Activated CD4-positive, CD25-positive, alpha-beta regulatory T cell treated with anti-CD3 and anti-CD28 coated beads, Interleukin-2, amount 50 U/mL, for 24 hours (primary cell): ENCODE measurements at regions not wholly inside any gene's neighbourhood (a gene's known extent, or its start where the extent isn't known, plus 50 kb on each side); places are given as distances from the start of the nearest gene placed in this dataset.
"Not testable (repeated sequence)": the region's sequence is repeated elsewhere in the genome, so short reads cannot be mapped to it uniquely, and the experiment has no call there.

Experiments
- ATAC-seq, 2 donors: fragments of 150-1000 bp; cut with Tn5 transposase; one replicate each; pipeline ENCODE4 v1.10.0; 2021; ENCODE audit warnings: mild to moderate bottlenecking in 1 of 2, moderate library complexity in 1 of 2

GRCh38 chr19:30278882-30279254, 93.3 kb upstream of the ZNF536 start:
- no peak for ATAC-seq

GRCh38 chr19:30280018-30280417, 92.2 kb upstream of the ZNF536 start:
- ATAC-seq = no peak

GRCh38 chr19:30281906-30282305, 90.3 kb upstream of the ZNF536 start:
- ATAC-seq = no peak

- ATAC-seq = no peak
These were observed 88.6 kb upstream of the ZNF536 start for GRCh38 chr19:30283556-30283955.

- ATAC-seq = no peak
These were observed 88.0 kb upstream of the ZNF536 start for GRCh38 chr19:30284209-30284608.

- ATAC-seq = no peak
These were observed 87.3 kb upstream of the ZNF536 start for GRCh38 chr19:30284885-30285284.

- no peak for ATAC-seq
These were observed 85.8 kb upstream of the ZNF536 start for GRCh38 chr19:30286378-30286777.

GRCh38 chr19:30287259-30287658, 84.9 kb upstream of the ZNF536 start:
- ATAC-seq = no peak

- ATAC-seq = no peak
These were observed 84.2 kb upstream of the ZNF536 start for GRCh38 chr19:30287973-30288372.

- ATAC-seq = no peak
These were observed 83.3 kb upstream of the ZNF536 start for GRCh38 chr19:30288911-30289310.

GRCh38 chr19:30289336-30289735, 82.8 kb upstream of the ZNF536 start:
- ATAC-seq = no peak

- ATAC-seq = not testable (repeated sequence)
These were observed 81.4 kb upstream of the ZNF536 start for GRCh38 chr19:30290805-30291204.

GRCh38 chr19:30293051-30293785, 79.0 kb upstream of the ZNF536 start:
- no peak for ATAC-seq

GRCh38 chr19:30297969-30298368, 74.2 kb upstream of the ZNF536 start:
- no peak for ATAC-seq

- ATAC-seq = no peak
These were observed 69.0 kb upstream of the ZNF536 start for GRCh38 chr19:30303131-30303654.

- no peak for ATAC-seq
These were observed 67.6 kb upstream of the ZNF536 start for GRCh38 chr19:30304540-30304939.

- no peak for ATAC-seq
These were observed 66.7 kb upstream of the ZNF536 start for GRCh38 chr19:30305346-30306060.

- no peak for ATAC-seq
These were observed 64.8 kb upstream of the ZNF536 start for GRCh38 chr19:30307191-30307974.

- ATAC-seq = no peak
These were observed 63.0 kb upstream of the ZNF536 start for GRCh38 chr19:30309176-30309575.

GRCh38 chr19:30309905-30310601, 62.1 kb upstream of the ZNF536 start:
- ATAC-seq = no peak

- ATAC-seq = no peak
These were observed 61.5 kb upstream of the ZNF536 start for GRCh38 chr19:30310602-30311263.

GRCh38 chr19:30311911-30312310, 60.3 kb upstream of the ZNF536 start:
- no peak for ATAC-seq
